ENCODE measurements at regions not wholly inside any gene's neighbourhood (a gene's known extent, or its start where the extent isn't known, plus 50 kb on each side); places are given as distances from the start of the nearest gene placed in this dataset.

- Histone ChIP-seq H3K79me2 (no peaks in the 10 kb centered on the region), H3K4me1 (ENCODE audit: insufficient read depth) (peaks cover 6% of the 10 kb centered on the region), H3K36me3 (replicated peaks; ENCODE audit: insufficient read depth, low read depth) (no peaks in the 10 kb centered on the region), H3K27ac (no peak overlapping the region), H3K9me2 (replicated peaks; ENCODE audit: insufficient read depth) (no peaks in the 10 kb centered on the region), H2AFZ (no peak overlapping the region), H3K27me3 (no peaks in the 10 kb centered on the region), H3K4me2 (no peak overlapping the region), H3K4me3 (no peak overlapping the region), H4K20me1 (ENCODE audit: insufficient read depth, poor library complexity, severe bottlenecking) (no peaks in the 10 kb centered on the region), H3K9me3 (ENCODE audit: low read depth) (no peaks in the 10 kb centered on the region)
- WGBS (ENCODE audit: low lambda C conversion rate, missing lambda C conversion rate), result 97% methylated on average over 5 of the region's 5 CpGs
- DNase-seq (ENCODE audit: low spot score), result no peak
- TF ChIP-seq CTCF (IDR thresholded peaks at IDR 0.05; ENCODE audit: poor library complexity) (no peak), EZH2 (IDR thresholded peaks at IDR 0.05; ENCODE audit: borderline replicate concordance) (no peak), EZH2phosphoT487 (IDR thresholded peaks at IDR 0.05; ENCODE audit: low read depth, severe bottlenecking, unreplicated experiment) (no peak)
These were observed 117.2 kb upstream of the ADCY1 start for GRCh38 chr7:45456747-45457524.

- Histone ChIP-seq H2AFZ (no peak overlapping the region), H3K9me2 (replicated peaks; ENCODE audit: insufficient read depth) (no peaks in the 10 kb centered on the region), H3K27me3 (no peaks in the 10 kb centered on the region), H3K79me2 (no peaks in the 10 kb centered on the region), H3K4me3 (no peak overlapping the region), H3K4me2 (no peak overlapping the region), H4K20me1 (ENCODE audit: insufficient read depth, poor library complexity, severe bottlenecking) (no peaks in the 10 kb centered on the region), H3K27ac (no peak overlapping the region), H3K36me3 (replicated peaks; ENCODE audit: insufficient read depth, low read depth) (no peaks in the 10 kb centered on the region), H3K9me3 (ENCODE audit: low read depth) (no peaks in the 10 kb centered on the region), H3K4me1 (ENCODE audit: insufficient read depth) (peaks cover 6% of the 10 kb centered on the region)
- TF ChIP-seq EZH2 (IDR thresholded peaks at IDR 0.05; ENCODE audit: borderline replicate concordance), result no peak
- TF ChIP-seq CTCF (IDR thresholded peaks at IDR 0.05; ENCODE audit: poor library complexity), result no peak
- DNase-seq (ENCODE audit: low spot score), result no peak
- WGBS (ENCODE audit: low lambda C conversion rate, missing lambda C conversion rate), result 66% methylated on average over 3 of the region's 3 CpGs
These were observed 116.6 kb upstream of the ADCY1 start for GRCh38 chr7:45457591-45457990.

- no peak for DNase-seq (ENCODE audit: low spot score)
- H3K36me3 ChIP-seq (replicated peaks; ENCODE audit: insufficient read depth, low read depth), result no peaks in the 10 kb centered on the region
- no peak overlapping the region for H3K4me2 ChIP-seq
- no peak overlapping the region for H3K4me3 ChIP-seq
- TF ChIP-seq CTCF (IDR thresholded peaks at IDR 0.05; ENCODE audit: poor library complexity) (no peak), EZH2phosphoT487 (IDR thresholded peaks at IDR 0.05; ENCODE audit: low read depth, severe bottlenecking, unreplicated experiment) (no peak), EZH2 (IDR thresholded peaks at IDR 0.05; ENCODE audit: borderline replicate concordance) (no peak)
- WGBS (ENCODE audit: low lambda C conversion rate, missing lambda C conversion rate), result 61% methylated on average over 4 of the region's 4 CpGs
- no peaks in the 10 kb centered on the region for H4K20me1 ChIP-seq (ENCODE audit: insufficient read depth, poor library complexity, severe bottlenecking)
- peaks cover 6% of the 10 kb centered on the region for H3K4me1 ChIP-seq (ENCODE audit: insufficient read depth)
- H3K27ac ChIP-seq, result no peak overlapping the region
- no peaks in the 10 kb centered on the region for H3K27me3 ChIP-seq
- no peaks in the 10 kb centered on the region for H3K9me2 ChIP-seq (replicated peaks; ENCODE audit: insufficient read depth)
- no peaks in the 10 kb centered on the region for H3K79me2 ChIP-seq
- H3K9me3 ChIP-seq (ENCODE audit: low read depth), result no peaks in the 10 kb centered on the region
- H2AFZ ChIP-seq, result no peak overlapping the region
These were observed 114.7 kb upstream of the ADCY1 start for GRCh38 chr7:45459476-45459875.

All from hepatocyte (in vitro differentiated cells).